Activated T-cell treated with anti-CD3 and anti-CD28 coated beads, Interleukin-2, amount 50 U/mL, for 72 hours (primary cell): ENCODE measurements at regions not wholly inside any gene's neighbourhood (a gene's known extent, or its start where the extent isn't known, plus 50 kb on each side); places are given as distances from the start of the nearest gene placed in this dataset.
A peak's percentile ranks its signal among the peaks of the same experiment; 100 is the strongest.

Experiments used
- ATAC-seq, 2 donors: fragments of 150-1000 bp; cut with Tn5 transposase; replicated peaks in 1 of 2; 2 replicates each; pipeline ENCODE4 v1.10.0; 2021; ENCODE audit warnings: moderate library complexity in 2 of 2, mild to moderate bottlenecking in 1 of 2
- DNase-seq, 2 donors: peaks; one replicate each; pipeline ENCODE4 v3.0.0; 2021 to 2022; ENCODE audit warnings: mixed read lengths in 1 of 2
- H3K27ac Mint-ChIP-seq: one replicate; pipeline ENCODE4 v1.8.0; 2022; ENCODE audit warnings: mild to moderate bottlenecking, moderate library complexity, mixed read lengths
- H3K27me3 Mint-ChIP-seq: one replicate; pipeline ENCODE4 v1.8.0; 2022; ENCODE audit warnings: low read depth, mixed read lengths
- H3K36me3 Mint-ChIP-seq, 2 donors: one replicate each; pipeline ENCODE4 v1.8.0; 2022; ENCODE audit warnings: mixed read lengths in 2 of 2, mild to moderate bottlenecking in 1 of 2; ENCODE audit not compliant: insufficient read depth in 2 of 2
- H3K4me1 Mint-ChIP-seq: one replicate; pipeline ENCODE4 v1.8.0; 2022; ENCODE audit warnings: low read depth, mixed read lengths
- H3K4me3 Mint-ChIP-seq, 2 donors: one replicate each; pipeline ENCODE4 v1.8.0; 2022; ENCODE audit warnings: mild to moderate bottlenecking in 2 of 2, mixed read lengths in 2 of 2, moderate library complexity in 2 of 2
- H3K9me3 Mint-ChIP-seq, 2 donors: one replicate each; pipeline ENCODE4 v1.8.0; 2022; ENCODE audit warnings: mixed read lengths in 2 of 2

GRCh38 chr21:35338281-35338680 lies 289.2 kb upstream of the RUNX1 start:
- DNase-seq (no peak), ATAC-seq (no peak)
- H3K9me3 Mint-ChIP-seq = peaks cover 0 to 6% of the 10 kb centered on the region in 2 donors
- H3K4me3 Mint-ChIP-seq = no peak overlapping the region
- no peak overlapping the region for H3K27ac Mint-ChIP-seq
- peaks cover 3% of the 10 kb centered on the region in 2 donors for H3K36me3 Mint-ChIP-seq
- H3K27me3 Mint-ChIP-seq = no peaks in the 10 kb centered on the region
- peaks cover 68% of the 10 kb centered on the region for H3K4me1 Mint-ChIP-seq

- H3K4me3 Mint-ChIP-seq = no peak overlapping the region
- no peak for DNase-seq
- H3K36me3 Mint-ChIP-seq = peaks cover 3% of the 10 kb centered on the region in 2 donors
- H3K9me3 Mint-ChIP-seq = peaks cover 0 to 6% of the 10 kb centered on the region in 2 donors
- no peak overlapping the region for H3K27ac Mint-ChIP-seq
- peaks cover 68% of the 10 kb centered on the region for H3K4me1 Mint-ChIP-seq
- no peaks in the 10 kb centered on the region for H3K27me3 Mint-ChIP-seq
- ATAC-seq = no peak
Measured at GRCh38 chr21:35337573-35337972, 288.5 kb upstream of the RUNX1 start.

GRCh38 chr21:35336534-35336933 lies 287.4 kb upstream of the RUNX1 start:
- Mint-ChIP-seq H3K36me3 (peaks cover 3% of the 10 kb centered on the region in 2 donors), H3K27ac (no peak overlapping the region), H3K27me3 (no peaks in the 10 kb centered on the region), H3K9me3 (peaks cover 0 to 8% of the 10 kb centered on the region in 2 donors), H3K4me3 (no peak overlapping the region), H3K4me1 (peaks cover 60% of the 10 kb centered on the region)
- ATAC-seq = peak; percentile 41 to 50
- DNase-seq = no peak

- Mint-ChIP-seq H3K4me3 (peak overlapping the region in 1 of 2 donors; percentile 9), H3K27me3 (no peaks in the 10 kb centered on the region), H3K36me3 (peaks cover 6 to 8% of the 10 kb centered on the region in 2 donors), H3K27ac (peak overlapping the region; percentile 30), H3K4me1 (peaks cover 63% of the 10 kb centered on the region), H3K9me3 (peaks cover 2 to 12% of the 10 kb centered on the region in 2 donors)
- ATAC-seq (peak; percentile 32 to 40), DNase-seq (no peak)
Measured at GRCh38 chr21:35335951-35336446, 286.9 kb upstream of the RUNX1 start.

GRCh38 chr21:35333831-35334618 lies 284.9 kb upstream of the RUNX1 start:
- ATAC-seq (no peak), DNase-seq (no peak)
- Mint-ChIP-seq H3K27ac (no peak overlapping the region), H3K4me1 (peaks cover 53% of the 10 kb centered on the region), H3K4me3 (no peak overlapping the region), H3K36me3 (peaks cover 6 to 8% of the 10 kb centered on the region in 2 donors), H3K27me3 (no peaks in the 10 kb centered on the region), H3K9me3 (peaks cover 2 to 15% of the 10 kb centered on the region in 2 donors)

GRCh38 chr21:35332841-35333426 lies 283.8 kb upstream of the RUNX1 start:
- DNase-seq = no peak
- Mint-ChIP-seq H3K27ac (no peak overlapping the region), H3K4me1 (peaks cover 50% of the 10 kb centered on the region), H3K4me3 (no peak overlapping the region), H3K36me3 (peaks cover 4 to 6% of the 10 kb centered on the region in 2 donors), H3K9me3 (peaks cover 2 to 10% of the 10 kb centered on the region in 2 donors), H3K27me3 (no peaks in the 10 kb centered on the region)
- ATAC-seq = peak; percentile 52

- Mint-ChIP-seq H3K36me3 (peaks cover 3 to 6% of the 10 kb centered on the region in 2 donors), H3K4me1 (peaks cover 35% of the 10 kb centered on the region), H3K4me3 (no peak overlapping the region), H3K27me3 (peaks cover 6% of the 10 kb centered on the region), H3K9me3 (peaks cover 2 to 9% of the 10 kb centered on the region in 2 donors), H3K27ac (no peak overlapping the region)
- no peak for DNase-seq
- no peak for ATAC-seq
Measured at GRCh38 chr21:35329940-35330660, 281.0 kb upstream of the RUNX1 start.

- peaks cover 30% of the 10 kb centered on the region for H3K4me1 Mint-ChIP-seq
- H3K4me3 Mint-ChIP-seq = no peak overlapping the region
- DNase-seq (no peak), ATAC-seq (no peak)
- H3K27ac Mint-ChIP-seq = no peak overlapping the region
- H3K36me3 Mint-ChIP-seq = peaks cover 3 to 6% of the 10 kb centered on the region in 2 donors
- H3K9me3 Mint-ChIP-seq = peaks cover 2 to 9% of the 10 kb centered on the region in 2 donors
- H3K27me3 Mint-ChIP-seq = peaks cover 6% of the 10 kb centered on the region
Measured at GRCh38 chr21:35328856-35329455, 279.9 kb upstream of the RUNX1 start.

- DNase-seq = no peak
- H3K4me1 Mint-ChIP-seq = peaks cover 21% of the 10 kb centered on the region
- H3K36me3 Mint-ChIP-seq = peaks cover 3 to 6% of the 10 kb centered on the region in 2 donors
- peaks cover 6% of the 10 kb centered on the region for H3K27me3 Mint-ChIP-seq
- no peak overlapping the region for H3K4me3 Mint-ChIP-seq
- ATAC-seq = no peak
- H3K9me3 Mint-ChIP-seq = peaks cover 2 to 7% of the 10 kb centered on the region in 2 donors
- no peak overlapping the region for H3K27ac Mint-ChIP-seq
Measured at GRCh38 chr21:35326677-35327076, 277.6 kb upstream of the RUNX1 start.

- Mint-ChIP-seq H3K36me3 (no peaks in the 10 kb centered on the region), H3K4me3 (no peak overlapping the region), H3K27ac (no peak overlapping the region), H3K27me3 (peaks cover 6% of the 10 kb centered on the region), H3K4me1 (peaks cover 13% of the 10 kb centered on the region), H3K9me3 (peaks cover 0 to 2% of the 10 kb centered on the region in 2 donors)
- ATAC-seq (no peak), DNase-seq (no peak)
Measured at GRCh38 chr21:35325953-35326352, 276.9 kb upstream of the RUNX1 start.

GRCh38 chr21:35324372-35325220 lies 275.5 kb upstream of the RUNX1 start:
- Mint-ChIP-seq H3K27me3 (peaks cover 6% of the 10 kb centered on the region), H3K4me3 (no peak overlapping the region), H3K9me3 (peaks cover 2 to 4% of the 10 kb centered on the region in 2 donors), H3K36me3 (no peaks in the 10 kb centered on the region), H3K4me1 (peaks cover 12% of the 10 kb centered on the region), H3K27ac (no peak overlapping the region)
- no peak for DNase-seq
- no peak for ATAC-seq

GRCh38 chr21:35323947-35324346 lies 274.8 kb upstream of the RUNX1 start:
- Mint-ChIP-seq H3K4me3 (no peak overlapping the region), H3K4me1 (peaks cover 12% of the 10 kb centered on the region), H3K36me3 (no peaks in the 10 kb centered on the region), H3K9me3 (peaks cover 0 to 4% of the 10 kb centered on the region in 2 donors), H3K27ac (no peak overlapping the region), H3K27me3 (peaks cover 6% of the 10 kb centered on the region)
- DNase-seq (no peak), ATAC-seq (no peak)
